ENCODE measurements at regions not wholly inside any gene's neighbourhood (a gene's known extent, or its start where the extent isn't known, plus 50 kb on each side); places are given as distances from the start of the nearest gene placed in this dataset.
"Not testable (repeated sequence)": the region's sequence is repeated elsewhere in the genome, so short reads cannot be mapped to it uniquely, and the experiment has no call there.

DNA sequence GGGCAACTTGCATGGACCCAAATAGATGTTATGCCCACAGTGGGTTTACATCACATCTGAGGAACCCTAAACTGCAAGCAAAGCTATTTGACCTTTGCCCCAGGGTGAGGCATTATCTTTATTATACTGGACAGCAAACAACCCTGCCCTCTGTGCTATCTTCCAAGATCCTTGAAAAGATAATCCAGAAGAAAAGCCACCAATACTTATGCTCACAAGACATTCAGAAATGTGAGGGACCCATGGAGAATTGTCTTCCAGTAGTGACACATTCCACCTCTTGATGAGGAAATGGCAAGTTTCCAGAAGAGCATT is 53.0 kb upstream of the NDUFV2 start:
- H3K4me1 ChIP-seq (ENCODE audit: control insufficient read depth, insufficient read depth, low read length) = no peaks in the 10 kb centered on the region
- no peak overlapping the region for H3K4me3 ChIP-seq (ENCODE audit: low read length)
- H3K27ac Mint-ChIP-seq = no peak overlapping the region
- H3K36me3 ChIP-seq (ENCODE audit: control insufficient read depth, insufficient read depth, low read length) = no peaks in the 10 kb centered on the region
- no peaks in the 10 kb centered on the region for H3K4me1 Mint-ChIP-seq
- H3K36me3 Mint-ChIP-seq (ENCODE audit: low read depth) = peaks cover 3% of the 10 kb centered on the region
- H3K27me3 ChIP-seq (ENCODE audit: control insufficient read depth, insufficient read depth, low read length, poor library complexity, severe bottlenecking) = no peaks in the 10 kb centered on the region
- no peak overlapping the region for H3K9ac ChIP-seq (ENCODE audit: extremely low read depth, low read length, poor library complexity, severe bottlenecking)
- peaks cover 44% of the 10 kb centered on the region for H3K9me3 Mint-ChIP-seq
- no peak for TF ChIP-seq CTCF (conservative IDR thresholded peaks at IDR 0.05)
- no peaks in the 10 kb centered on the region for H3K27me3 Mint-ChIP-seq (ENCODE audit: insufficient read depth)
- peaks cover 18% of the 10 kb centered on the region for H3K9me3 ChIP-seq (ENCODE audit: control insufficient read depth, low read length)
- no peak overlapping the region for H3K27ac ChIP-seq (ENCODE audit: low read depth, low read length)
- no peak for DNase-seq
- no peak overlapping the region for H3K4me3 Mint-ChIP-seq

GRCh38 chr18:9050628-9051284 is 51.7 kb upstream of the NDUFV2 start:
- H3K9me3 Mint-ChIP-seq = peaks cover 44% of the 10 kb centered on the region
- not testable (repeated sequence) for H3K4me3 Mint-ChIP-seq; H3K27me3 Mint-ChIP-seq (ENCODE audit: insufficient read depth); H3K27ac Mint-ChIP-seq; DNase-seq; H3K27ac ChIP-seq (ENCODE audit: low read depth, low read length); H3K27me3 ChIP-seq (ENCODE audit: control insufficient read depth, insufficient read depth, low read length, poor library complexity, severe bottlenecking); H3K4me1 ChIP-seq (ENCODE audit: control insufficient read depth, insufficient read depth, low read length); H3K9ac ChIP-seq (ENCODE audit: extremely low read depth, low read length, poor library complexity, severe bottlenecking); H3K4me1 Mint-ChIP-seq; H3K36me3 Mint-ChIP-seq (ENCODE audit: low read depth); H3K36me3 ChIP-seq (ENCODE audit: control insufficient read depth, insufficient read depth, low read length); H3K4me3 ChIP-seq (ENCODE audit: low read length)
- 85 to 100% methylated on average over 1 of the region's 1 CpG for WGBS, 2 experiments (ENCODE audit: insufficient coverage in 1 of 2, insufficient read length in 1 of 2)
- H3K9me3 ChIP-seq (ENCODE audit: control insufficient read depth, low read length) = peaks cover 18% of the 10 kb centered on the region

All from endodermal cell (in vitro differentiated cells).